Trophoblast cell (in vitro differentiated cells and primary cell): ENCODE measurements at regions not wholly inside any gene's neighbourhood (a gene's known extent, or its start where the extent isn't known, plus 50 kb on each side); places are given as distances from the start of the nearest gene placed in this dataset.

Source experiments
- DNase-seq, 2 donors: peaks; one replicate each; pipeline ENCODE4 v3.0.0-alpha.2; 2016
- H2AFZ ChIP-seq: 2 replicates; pipeline ENCODE4 v1.6.1; 2013; ENCODE audit warnings: low read length, moderate library complexity, mild to moderate bottlenecking; ENCODE audit not compliant: insufficient read depth, poor library complexity
- H2AK5ac ChIP-seq: 2 replicates; pipeline ENCODE4 v1.6.1; 2013; ENCODE audit warnings: mild to moderate bottlenecking, low read length
- H2BK120ac ChIP-seq: 2 replicates; pipeline ENCODE4 v1.6.1; 2013; ENCODE audit warnings: low read length, mild to moderate bottlenecking, moderate library complexity; ENCODE audit not compliant: insufficient read depth, poor library complexity
- H2BK12ac ChIP-seq: 2 replicates; pipeline ENCODE4 v1.6.1; 2013; ENCODE audit warnings: mild to moderate bottlenecking, low read length, moderate library complexity
- H2BK5ac ChIP-seq: 2 replicates; pipeline ENCODE4 v1.6.1; 2013; ENCODE audit warnings: low read length, low read depth, moderate library complexity, mild to moderate bottlenecking; ENCODE audit not compliant: poor library complexity
- H3K14ac ChIP-seq: 2 replicates; pipeline ENCODE4 v1.6.1; 2013; ENCODE audit warnings: mild to moderate bottlenecking, low read length
- H3K18ac ChIP-seq: 2 replicates; pipeline ENCODE4 v1.6.1; 2013; ENCODE audit warnings: mild to moderate bottlenecking, low read length
- H3K23ac ChIP-seq: 2 replicates; pipeline ENCODE4 v1.6.1; 2013; ENCODE audit warnings: low read length
- H3K27ac ChIP-seq: 2 replicates; pipeline ENCODE4 v1.5.1; 2013; ENCODE audit warnings: low read depth, mild to moderate bottlenecking, inconsistent platforms, low read length, moderate library complexity
- H3K27me3 ChIP-seq: 2 replicates; pipeline ENCODE4 v1.6.1; 2013; ENCODE audit warnings: inconsistent platforms, mild to moderate bottlenecking, low read length, moderate library complexity; ENCODE audit not compliant: insufficient read depth
- H3K36me3 ChIP-seq, 2 experiments: 1 replicate in 1 of 2; 2 replicates in 1 of 2; pipeline ENCODE4 v1.6.1; 2013; ENCODE audit warnings: low read length in 2 of 2, mild to moderate bottlenecking in 2 of 2, moderate library complexity in 1 of 2; ENCODE audit not compliant: insufficient read depth in 2 of 2, control insufficient read depth in 1 of 2
- H3K4ac ChIP-seq: 2 replicates; pipeline ENCODE4 v1.6.1; 2013; ENCODE audit warnings: low read depth, mild to moderate bottlenecking, low read length, moderate library complexity
- H3K4me1 ChIP-seq, 2 experiments: 1 replicate in 1 of 2; 2 replicates in 1 of 2; pipeline ENCODE4 v1.6.1; 2013; ENCODE audit warnings: low read length in 2 of 2, mild to moderate bottlenecking in 2 of 2, moderate library complexity in 1 of 2; ENCODE audit not compliant: insufficient read depth in 2 of 2, control insufficient read depth in 1 of 2
- H3K4me2 ChIP-seq: 2 replicates; pipeline ENCODE4 v1.6.1; 2013; ENCODE audit warnings: inconsistent platforms, mild to moderate bottlenecking, low read length, moderate library complexity
- H3K4me3 ChIP-seq: 2 replicates; pipeline ENCODE4 v1.5.1; 2013; ENCODE audit warnings: mild to moderate bottlenecking, low read depth, low read length, inconsistent platforms
- H3K79me1 ChIP-seq: one replicate; pipeline ENCODE4 v1.6.1; 2013; ENCODE audit warnings: low read length
- H3K79me2 ChIP-seq: 2 replicates; pipeline ENCODE4 v1.6.1; 2013; ENCODE audit warnings: low read length, mild to moderate bottlenecking; ENCODE audit not compliant: control insufficient read depth, insufficient read depth, poor library complexity
- H3K9ac ChIP-seq: 2 replicates; pipeline ENCODE4 v1.6.1; 2013; ENCODE audit warnings: mild to moderate bottlenecking, low read length
- H3K9me3 ChIP-seq: 2 replicates; pipeline ENCODE4 v1.6.1; 2013; ENCODE audit warnings: low read depth, mild to moderate bottlenecking, control low read depth, inconsistent platforms, low read length; ENCODE audit not compliant: insufficient read depth
- H4K12ac ChIP-seq: 2 replicates; pipeline ENCODE4 v1.6.1; 2013; ENCODE audit warnings: low read depth, mild to moderate bottlenecking, low read length, moderate library complexity
- H4K8ac ChIP-seq: 2 replicates; pipeline ENCODE4 v1.6.1; 2013; ENCODE audit warnings: low read depth, mild to moderate bottlenecking, low read length, moderate library complexity
- H4K91ac ChIP-seq: one replicate; pipeline ENCODE4 v1.6.1; 2013; ENCODE audit warnings: low read depth, mild to moderate bottlenecking, low read length, moderate library complexity
- WGBS: extraction: QIAGEN DNeasy Blood & Tissue Kit; methylation state at CpG from one replicate; pipeline ENCODE4 v1.1.7; 2013; ENCODE audit warnings: missing lambda C conversion rate; ENCODE audit not compliant: insufficient read length, insufficient coverage; ENCODE audit errors: extremely low coverage; 5-methylcytosine and 5-hydroxymethylcytosine counted together

GRCh38 chr2:12804091-12804856 lies 87.5 kb downstream of the TRIB2 start:
- H3K27ac ChIP-seq = no peak overlapping the region
- H3K79me2 ChIP-seq = no peaks in the 10 kb centered on the region
- DNase-seq = no peak
- H3K14ac ChIP-seq = no peak overlapping the region
- H2BK5ac ChIP-seq = no peak overlapping the region
- no peak overlapping the region for H3K4me3 ChIP-seq
- no peak overlapping the region for H2AFZ ChIP-seq
- H3K4me2 ChIP-seq = no peak overlapping the region
- H3K9me3 ChIP-seq = no peaks in the 10 kb centered on the region
- H3K79me1 ChIP-seq = no peaks in the 10 kb centered on the region
- H2BK120ac ChIP-seq = no peak overlapping the region
- no peak overlapping the region for H3K23ac ChIP-seq
- no peak overlapping the region for H3K9ac ChIP-seq
- H2AK5ac ChIP-seq = no peak overlapping the region
- H4K12ac ChIP-seq = no peak overlapping the region
- no peak overlapping the region for H2BK12ac ChIP-seq
- H3K4me1 ChIP-seq = no peaks in the 10 kb centered on the region
- H3K18ac ChIP-seq = no peak overlapping the region
- whole genome bisulfite sequencing = no CpG with 5 or more reads among the region's 2 CpGs
- no peak overlapping the region for H4K91ac ChIP-seq
- H3K27me3 ChIP-seq = no peaks in the 10 kb centered on the region
- no peaks in the 10 kb centered on the region for H3K36me3 ChIP-seq
- no peak overlapping the region for H4K8ac ChIP-seq
- H3K4ac ChIP-seq = no peak overlapping the region

- no peak for DNase-seq
- no peak overlapping the region for H3K4ac ChIP-seq
- H2BK12ac ChIP-seq = no peak overlapping the region
- H3K27me3 ChIP-seq = no peaks in the 10 kb centered on the region
- no peak overlapping the region for H3K27ac ChIP-seq
- no peaks in the 10 kb centered on the region for H3K79me1 ChIP-seq
- no peaks in the 10 kb centered on the region for H3K79me2 ChIP-seq
- no peak overlapping the region for H3K23ac ChIP-seq
- no peak overlapping the region for H3K4me2 ChIP-seq
- H2BK5ac ChIP-seq = no peak overlapping the region
- no peaks in the 10 kb centered on the region for H3K4me1 ChIP-seq
- no peak overlapping the region for H4K91ac ChIP-seq
- no peak overlapping the region for H4K8ac ChIP-seq
- H4K12ac ChIP-seq = no peak overlapping the region
- no peaks in the 10 kb centered on the region for H3K36me3 ChIP-seq
- H3K4me3 ChIP-seq = no peak overlapping the region
- H2BK120ac ChIP-seq = no peak overlapping the region
- H2AFZ ChIP-seq = no peak overlapping the region
- no peak overlapping the region for H3K18ac ChIP-seq
- peaks cover 2% of the 10 kb centered on the region for H3K9me3 ChIP-seq
- no peak overlapping the region for H3K14ac ChIP-seq
- H2AK5ac ChIP-seq = no peak overlapping the region
- no peak overlapping the region for H3K9ac ChIP-seq
Measured at GRCh38 chr2:12805033-12805432, 88.3 kb downstream of the TRIB2 start.

GRCh38 chr2:12806549-12807242 lies 90.0 kb downstream of the TRIB2 start:
- Histone ChIP-seq H3K4me2 (no peak overlapping the region), H3K4ac (no peak overlapping the region), H3K4me1 (no peaks in the 10 kb centered on the region), H4K91ac (no peak overlapping the region), H3K9me3 (peaks cover 2% of the 10 kb centered on the region), H3K27ac (no peak overlapping the region), H3K36me3 (no peaks in the 10 kb centered on the region), H4K12ac (no peak overlapping the region), H3K27me3 (no peaks in the 10 kb centered on the region), H2AFZ (no peak overlapping the region), H3K79me2 (no peaks in the 10 kb centered on the region), H3K18ac (no peak overlapping the region), H4K8ac (no peak overlapping the region), H3K9ac (no peak overlapping the region), H2BK5ac (no peak overlapping the region), H2BK120ac (no peak overlapping the region), H3K23ac (no peak overlapping the region), H2BK12ac (no peak overlapping the region), H3K4me3 (no peak overlapping the region), H3K14ac (no peak overlapping the region), H3K79me1 (no peaks in the 10 kb centered on the region), H2AK5ac (no peak overlapping the region)
- WGBS = no CpG with 5 or more reads among the region's 5 CpGs
- DNase-seq = no peak

GRCh38 chr2:12807907-12808810 lies 91.4 kb downstream of the TRIB2 start:
- no peak overlapping the region for H4K12ac ChIP-seq
- no CpG with 5 or more reads among the region's 6 CpGs for WGBS

More at GRCh38 chr2:12807907-12808810, 91.4 kb downstream of the TRIB2 start:
- Histone ChIP-seq H3K14ac (no peak overlapping the region), H3K36me3 (no peaks in the 10 kb centered on the region), H2BK120ac (no peak overlapping the region), H2BK12ac (no peak overlapping the region), H3K79me1 (no peaks in the 10 kb centered on the region), H3K4ac (no peak overlapping the region), H3K9ac (no peak overlapping the region), H2BK5ac (no peak overlapping the region), H3K27ac (no peak overlapping the region), H2AFZ (no peak overlapping the region), H3K27me3 (no peaks in the 10 kb centered on the region), H3K79me2 (no peaks in the 10 kb centered on the region), H3K4me2 (no peak overlapping the region), H4K8ac (no peak overlapping the region), H3K4me3 (no peak overlapping the region), H2AK5ac (no peak overlapping the region), H3K23ac (no peak overlapping the region), H4K91ac (no peak overlapping the region), H3K4me1 (no peaks in the 10 kb centered on the region), H3K18ac (no peak overlapping the region), H3K9me3 (peaks cover 2% of the 10 kb centered on the region)
- DNase-seq = no peak
